ENCODE measurements at regions not wholly inside any gene's neighbourhood (a gene's known extent, or its start where the extent isn't known, plus 50 kb on each side); places are given as distances from the start of the nearest gene placed in this dataset.

DNA sequence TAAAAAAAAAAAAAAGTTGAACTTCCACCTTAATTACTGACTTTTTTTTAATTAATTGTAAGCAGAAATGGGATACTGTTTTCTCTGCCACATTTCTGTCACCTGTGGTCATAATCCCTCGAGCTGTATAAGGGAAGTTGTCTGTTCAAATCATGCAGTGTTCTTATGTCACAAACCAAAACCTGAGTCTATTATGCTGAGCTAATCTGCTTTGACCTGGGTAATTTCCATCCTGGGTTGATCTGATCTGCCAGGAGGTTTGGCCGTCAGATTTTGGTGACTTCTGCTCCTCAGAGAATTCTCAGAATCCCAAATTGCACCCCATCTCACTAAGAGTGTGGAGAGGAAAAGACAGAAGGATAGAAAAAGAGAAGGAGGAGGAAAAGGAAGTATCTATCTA lies 683.1 kb downstream of the KCTD8 start:
- TF ChIP-seq, protein P1, sequence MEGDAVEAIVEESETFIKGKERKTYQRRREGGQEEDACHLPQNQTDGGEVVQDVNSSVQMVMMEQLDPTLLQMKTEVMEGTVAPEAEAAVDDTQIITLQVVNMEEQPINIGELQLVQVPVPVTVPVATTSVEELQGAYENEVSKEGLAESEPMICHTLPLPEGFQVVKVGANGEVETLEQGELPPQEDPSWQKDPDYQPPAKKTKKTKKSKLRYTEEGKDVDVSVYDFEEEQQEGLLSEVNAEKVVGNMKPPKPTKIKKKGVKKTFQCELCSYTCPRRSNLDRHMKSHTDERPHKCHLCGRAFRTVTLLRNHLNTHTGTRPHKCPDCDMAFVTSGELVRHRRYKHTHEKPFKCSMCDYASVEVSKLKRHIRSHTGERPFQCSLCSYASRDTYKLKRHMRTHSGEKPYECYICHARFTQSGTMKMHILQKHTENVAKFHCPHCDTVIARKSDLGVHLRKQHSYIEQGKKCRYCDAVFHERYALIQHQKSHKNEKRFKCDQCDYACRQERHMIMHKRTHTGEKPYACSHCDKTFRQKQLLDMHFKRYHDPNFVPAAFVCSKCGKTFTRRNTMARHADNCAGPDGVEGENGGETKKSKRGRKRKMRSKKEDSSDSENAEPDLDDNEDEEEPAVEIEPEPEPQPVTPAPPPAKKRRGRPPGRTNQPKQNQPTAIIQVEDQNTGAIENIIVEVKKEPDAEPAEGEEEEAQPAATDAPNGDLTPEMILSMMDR (IDR thresholded peaks at IDR 0.05; ENCODE audit: insufficient read depth, low read length), result no peak
- TF ChIP-seq POLR2AphosphoS5 (IDR thresholded peaks at IDR 0.05; ENCODE audit: low read depth) (no peak), GABPA (IDR thresholded peaks at IDR 0.05; ENCODE audit: low read depth) (no peak), SPI1 (IDR thresholded peaks at IDR 0.05; ENCODE audit: borderline replicate concordance, low read depth) (no peak)
- TF ChIP-seq, protein P2, sequence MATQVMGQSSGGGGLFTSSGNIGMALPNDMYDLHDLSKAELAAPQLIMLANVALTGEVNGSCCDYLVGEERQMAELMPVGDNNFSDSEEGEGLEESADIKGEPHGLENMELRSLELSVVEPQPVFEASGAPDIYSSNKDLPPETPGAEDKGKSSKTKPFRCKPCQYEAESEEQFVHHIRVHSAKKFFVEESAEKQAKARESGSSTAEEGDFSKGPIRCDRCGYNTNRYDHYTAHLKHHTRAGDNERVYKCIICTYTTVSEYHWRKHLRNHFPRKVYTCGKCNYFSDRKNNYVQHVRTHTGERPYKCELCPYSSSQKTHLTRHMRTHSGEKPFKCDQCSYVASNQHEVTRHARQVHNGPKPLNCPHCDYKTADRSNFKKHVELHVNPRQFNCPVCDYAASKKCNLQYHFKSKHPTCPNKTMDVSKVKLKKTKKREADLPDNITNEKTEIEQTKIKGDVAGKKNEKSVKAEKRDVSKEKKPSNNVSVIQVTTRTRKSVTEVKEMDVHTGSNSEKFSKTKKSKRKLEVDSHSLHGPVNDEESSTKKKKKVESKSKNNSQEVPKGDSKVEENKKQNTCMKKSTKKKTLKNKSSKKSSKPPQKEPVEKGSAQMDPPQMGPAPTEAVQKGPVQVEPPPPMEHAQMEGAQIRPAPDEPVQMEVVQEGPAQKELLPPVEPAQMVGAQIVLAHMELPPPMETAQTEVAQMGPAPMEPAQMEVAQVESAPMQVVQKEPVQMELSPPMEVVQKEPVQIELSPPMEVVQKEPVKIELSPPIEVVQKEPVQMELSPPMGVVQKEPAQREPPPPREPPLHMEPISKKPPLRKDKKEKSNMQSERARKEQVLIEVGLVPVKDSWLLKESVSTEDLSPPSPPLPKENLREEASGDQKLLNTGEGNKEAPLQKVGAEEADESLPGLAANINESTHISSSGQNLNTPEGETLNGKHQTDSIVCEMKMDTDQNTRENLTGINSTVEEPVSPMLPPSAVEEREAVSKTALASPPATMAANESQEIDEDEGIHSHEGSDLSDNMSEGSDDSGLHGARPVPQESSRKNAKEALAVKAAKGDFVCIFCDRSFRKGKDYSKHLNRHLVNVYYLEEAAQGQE (IDR thresholded peaks at IDR 0.05; ENCODE audit: insufficient replicate concordance, low read depth), result no peak
